Lower leg skin (tissue), 3 donors: ENCODE measurements at regions not wholly inside any gene's neighbourhood (a gene's known extent, or its start where the extent isn't known, plus 50 kb on each side); places are given as distances from the start of the nearest gene placed in this dataset.

Source experiments
- POLR2A ChIP-seq, 2 donors: fragments of 450-650 bp; IDR thresholded peaks; one replicate each; pipeline ENCODE4 v1.6.1; 2016 to 2017; ENCODE audit warnings: antibody characterized with exemption in 2 of 2, mild to moderate bottlenecking in 1 of 2, moderate library complexity in 1 of 2
- TF ChIP-seq, protein P1 (sequence below), 3 donors: fragments of 450-650 bp; IDR thresholded peaks; one replicate each; pipeline ENCODE4 v1.5.1; 2016; ENCODE audit warnings: antibody characterized with exemption in 3 of 3, mild to moderate bottlenecking in 3 of 3, moderate library complexity in 2 of 3

DNA sequence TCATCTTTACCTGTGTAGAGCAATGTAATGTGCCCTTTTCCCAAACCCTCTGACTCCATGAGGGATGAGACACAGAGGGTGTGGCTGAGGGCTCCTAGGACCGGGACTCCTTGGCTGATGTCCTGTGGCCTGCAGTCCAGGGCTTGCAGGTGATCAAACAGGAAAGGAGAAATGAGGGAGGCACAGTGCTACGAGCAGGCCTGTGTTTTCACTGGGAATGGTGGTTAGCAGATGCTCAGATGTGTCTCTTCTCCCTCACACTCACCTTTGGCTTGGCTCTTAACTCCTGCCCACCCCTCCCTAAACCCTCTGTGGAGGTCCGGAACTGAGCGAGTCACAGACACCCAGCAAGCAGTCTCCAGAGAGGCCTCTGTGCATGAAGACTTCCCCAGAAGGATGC is 254.4 kb downstream of the DAD1 start:
- TF ChIP-seq, protein P1, sequence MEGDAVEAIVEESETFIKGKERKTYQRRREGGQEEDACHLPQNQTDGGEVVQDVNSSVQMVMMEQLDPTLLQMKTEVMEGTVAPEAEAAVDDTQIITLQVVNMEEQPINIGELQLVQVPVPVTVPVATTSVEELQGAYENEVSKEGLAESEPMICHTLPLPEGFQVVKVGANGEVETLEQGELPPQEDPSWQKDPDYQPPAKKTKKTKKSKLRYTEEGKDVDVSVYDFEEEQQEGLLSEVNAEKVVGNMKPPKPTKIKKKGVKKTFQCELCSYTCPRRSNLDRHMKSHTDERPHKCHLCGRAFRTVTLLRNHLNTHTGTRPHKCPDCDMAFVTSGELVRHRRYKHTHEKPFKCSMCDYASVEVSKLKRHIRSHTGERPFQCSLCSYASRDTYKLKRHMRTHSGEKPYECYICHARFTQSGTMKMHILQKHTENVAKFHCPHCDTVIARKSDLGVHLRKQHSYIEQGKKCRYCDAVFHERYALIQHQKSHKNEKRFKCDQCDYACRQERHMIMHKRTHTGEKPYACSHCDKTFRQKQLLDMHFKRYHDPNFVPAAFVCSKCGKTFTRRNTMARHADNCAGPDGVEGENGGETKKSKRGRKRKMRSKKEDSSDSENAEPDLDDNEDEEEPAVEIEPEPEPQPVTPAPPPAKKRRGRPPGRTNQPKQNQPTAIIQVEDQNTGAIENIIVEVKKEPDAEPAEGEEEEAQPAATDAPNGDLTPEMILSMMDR (IDR thresholded peaks at IDR 0.05): no peak
- TF ChIP-seq POLR2A (IDR thresholded peaks at IDR 0.05): no peak
